ENCODE measurements at regions not wholly inside any gene's neighbourhood (a gene's known extent, or its start where the extent isn't known, plus 50 kb on each side); places are given as distances from the start of the nearest gene placed in this dataset.

DNA sequence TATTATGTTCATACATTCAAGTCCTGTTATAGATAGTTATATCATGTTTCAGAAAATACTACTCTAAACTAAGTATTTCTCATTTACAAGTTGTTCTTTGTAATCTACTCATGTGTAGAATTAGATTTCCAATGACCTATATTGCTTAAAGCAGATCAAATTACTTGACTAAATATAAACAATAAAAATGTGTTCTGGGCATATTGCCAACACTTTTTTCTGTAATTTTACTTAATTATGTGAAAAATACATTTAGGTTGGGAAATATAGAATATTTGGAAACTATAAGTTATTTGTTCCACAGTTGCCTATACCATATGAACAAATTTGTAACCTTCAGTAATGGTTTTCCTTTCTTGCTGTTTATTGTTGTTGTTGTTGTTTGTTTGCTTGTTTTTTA lies 275.2 kb upstream of the PCDH9 start:
- DNase-seq (ENCODE audit: low read depth in 1 of 2, low spot score in 1 of 2), result no peak
- TF ChIP-seq, protein P1, sequence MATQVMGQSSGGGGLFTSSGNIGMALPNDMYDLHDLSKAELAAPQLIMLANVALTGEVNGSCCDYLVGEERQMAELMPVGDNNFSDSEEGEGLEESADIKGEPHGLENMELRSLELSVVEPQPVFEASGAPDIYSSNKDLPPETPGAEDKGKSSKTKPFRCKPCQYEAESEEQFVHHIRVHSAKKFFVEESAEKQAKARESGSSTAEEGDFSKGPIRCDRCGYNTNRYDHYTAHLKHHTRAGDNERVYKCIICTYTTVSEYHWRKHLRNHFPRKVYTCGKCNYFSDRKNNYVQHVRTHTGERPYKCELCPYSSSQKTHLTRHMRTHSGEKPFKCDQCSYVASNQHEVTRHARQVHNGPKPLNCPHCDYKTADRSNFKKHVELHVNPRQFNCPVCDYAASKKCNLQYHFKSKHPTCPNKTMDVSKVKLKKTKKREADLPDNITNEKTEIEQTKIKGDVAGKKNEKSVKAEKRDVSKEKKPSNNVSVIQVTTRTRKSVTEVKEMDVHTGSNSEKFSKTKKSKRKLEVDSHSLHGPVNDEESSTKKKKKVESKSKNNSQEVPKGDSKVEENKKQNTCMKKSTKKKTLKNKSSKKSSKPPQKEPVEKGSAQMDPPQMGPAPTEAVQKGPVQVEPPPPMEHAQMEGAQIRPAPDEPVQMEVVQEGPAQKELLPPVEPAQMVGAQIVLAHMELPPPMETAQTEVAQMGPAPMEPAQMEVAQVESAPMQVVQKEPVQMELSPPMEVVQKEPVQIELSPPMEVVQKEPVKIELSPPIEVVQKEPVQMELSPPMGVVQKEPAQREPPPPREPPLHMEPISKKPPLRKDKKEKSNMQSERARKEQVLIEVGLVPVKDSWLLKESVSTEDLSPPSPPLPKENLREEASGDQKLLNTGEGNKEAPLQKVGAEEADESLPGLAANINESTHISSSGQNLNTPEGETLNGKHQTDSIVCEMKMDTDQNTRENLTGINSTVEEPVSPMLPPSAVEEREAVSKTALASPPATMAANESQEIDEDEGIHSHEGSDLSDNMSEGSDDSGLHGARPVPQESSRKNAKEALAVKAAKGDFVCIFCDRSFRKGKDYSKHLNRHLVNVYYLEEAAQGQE (IDR thresholded peaks at IDR 0.05; ENCODE audit: insufficient replicate concordance, low read depth), result no peak
- no peak for TF ChIP-seq POLR2AphosphoS5 (IDR thresholded peaks at IDR 0.05; ENCODE audit: low read depth)
- H3K27me3 ChIP-seq (ENCODE audit: insufficient read depth, poor library complexity, severe bottlenecking), result no peaks in the 10 kb centered on the region

DNA sequence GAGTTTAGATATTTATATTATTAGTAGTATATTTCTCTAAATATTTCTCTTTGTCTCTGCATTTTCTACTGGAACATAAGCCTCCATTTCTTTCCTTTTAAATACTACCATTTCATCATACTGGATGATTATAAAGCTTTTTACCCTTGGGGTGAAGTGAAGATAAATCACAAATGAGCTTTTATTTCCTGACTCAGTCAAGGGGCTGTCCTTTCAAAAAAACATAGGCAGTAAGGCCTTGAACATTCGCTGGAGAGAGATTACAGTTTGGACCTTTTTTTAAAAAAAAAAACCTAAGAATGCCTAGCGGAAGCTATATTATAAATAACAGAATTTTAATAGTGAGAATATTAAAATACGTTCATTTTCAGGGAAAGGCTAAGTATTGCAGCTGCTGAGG lies 268.8 kb upstream of the PCDH9 start:
- no peak for DNase-seq (ENCODE audit: low read depth in 1 of 2, low spot score in 1 of 2)
- no peak for TF ChIP-seq POLR2AphosphoS5 (IDR thresholded peaks at IDR 0.05; ENCODE audit: low read depth)
- no peak for TF ChIP-seq SPI1 (IDR thresholded peaks at IDR 0.05; ENCODE audit: borderline replicate concordance, low read depth)
- TF ChIP-seq GABPA (IDR thresholded peaks at IDR 0.05; ENCODE audit: low read depth), result no peak
- TF ChIP-seq, protein P2, sequence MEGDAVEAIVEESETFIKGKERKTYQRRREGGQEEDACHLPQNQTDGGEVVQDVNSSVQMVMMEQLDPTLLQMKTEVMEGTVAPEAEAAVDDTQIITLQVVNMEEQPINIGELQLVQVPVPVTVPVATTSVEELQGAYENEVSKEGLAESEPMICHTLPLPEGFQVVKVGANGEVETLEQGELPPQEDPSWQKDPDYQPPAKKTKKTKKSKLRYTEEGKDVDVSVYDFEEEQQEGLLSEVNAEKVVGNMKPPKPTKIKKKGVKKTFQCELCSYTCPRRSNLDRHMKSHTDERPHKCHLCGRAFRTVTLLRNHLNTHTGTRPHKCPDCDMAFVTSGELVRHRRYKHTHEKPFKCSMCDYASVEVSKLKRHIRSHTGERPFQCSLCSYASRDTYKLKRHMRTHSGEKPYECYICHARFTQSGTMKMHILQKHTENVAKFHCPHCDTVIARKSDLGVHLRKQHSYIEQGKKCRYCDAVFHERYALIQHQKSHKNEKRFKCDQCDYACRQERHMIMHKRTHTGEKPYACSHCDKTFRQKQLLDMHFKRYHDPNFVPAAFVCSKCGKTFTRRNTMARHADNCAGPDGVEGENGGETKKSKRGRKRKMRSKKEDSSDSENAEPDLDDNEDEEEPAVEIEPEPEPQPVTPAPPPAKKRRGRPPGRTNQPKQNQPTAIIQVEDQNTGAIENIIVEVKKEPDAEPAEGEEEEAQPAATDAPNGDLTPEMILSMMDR (IDR thresholded peaks at IDR 0.05; ENCODE audit: insufficient read depth, low read length), result no peak
- TF ChIP-seq, protein P1 (IDR thresholded peaks at IDR 0.05; ENCODE audit: insufficient replicate concordance, low read depth), result no peak
- no peak overlapping the region for H3K4me3 ChIP-seq (replicated peaks; ENCODE audit: insufficient read depth, low read length)
- H3K27me3 ChIP-seq (ENCODE audit: insufficient read depth, poor library complexity, severe bottlenecking), result no peaks in the 10 kb centered on the region
- H3K27ac ChIP-seq (replicated peaks), result no peak overlapping the region

More for the DNA sequence above, 275.2 kb upstream of the PCDH9 start:
- H3K4me3 ChIP-seq (replicated peaks; ENCODE audit: insufficient read depth, low read length), result no peak overlapping the region
- no peak overlapping the region for H3K27ac ChIP-seq (replicated peaks)

DNA sequence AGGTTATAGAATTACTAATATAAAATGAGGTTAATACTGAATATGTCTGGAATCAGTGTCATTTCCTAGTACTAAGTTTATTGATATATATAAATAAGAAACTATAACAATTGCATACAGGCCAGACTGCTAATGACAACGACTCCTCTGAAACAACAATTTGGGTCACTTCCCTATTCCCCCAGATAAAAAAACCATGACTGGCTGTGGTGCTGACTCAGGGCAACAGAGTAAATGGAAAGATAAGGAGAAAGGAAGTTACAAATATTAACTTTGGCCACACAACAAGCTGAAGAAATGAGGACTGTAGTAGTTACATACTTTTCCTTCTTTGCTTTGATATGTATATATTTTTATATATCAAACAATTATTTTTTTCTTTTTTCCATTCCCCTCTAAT lies 263.7 kb upstream of the PCDH9 start:
- TF ChIP-seq POLR2AphosphoS5 (IDR thresholded peaks at IDR 0.05; ENCODE audit: low read depth), result no peak
- no peak for TF ChIP-seq GABPA (IDR thresholded peaks at IDR 0.05; ENCODE audit: low read depth)
- TF ChIP-seq SPI1 (IDR thresholded peaks at IDR 0.05; ENCODE audit: borderline replicate concordance, low read depth), result peak; percentile 90
- peak in 1 of 2 experiments; percentile 73 for DNase-seq (ENCODE audit: low read depth in 1 of 2, low spot score in 1 of 2)
- Histone ChIP-seq H3K27me3 (ENCODE audit: insufficient read depth, poor library complexity, severe bottlenecking) (no peaks in the 10 kb centered on the region), H3K27ac (replicated peaks) (peak overlapping the region; percentile 40), H3K4me3 (replicated peaks; ENCODE audit: insufficient read depth, low read length) (no peak overlapping the region)

DNA sequence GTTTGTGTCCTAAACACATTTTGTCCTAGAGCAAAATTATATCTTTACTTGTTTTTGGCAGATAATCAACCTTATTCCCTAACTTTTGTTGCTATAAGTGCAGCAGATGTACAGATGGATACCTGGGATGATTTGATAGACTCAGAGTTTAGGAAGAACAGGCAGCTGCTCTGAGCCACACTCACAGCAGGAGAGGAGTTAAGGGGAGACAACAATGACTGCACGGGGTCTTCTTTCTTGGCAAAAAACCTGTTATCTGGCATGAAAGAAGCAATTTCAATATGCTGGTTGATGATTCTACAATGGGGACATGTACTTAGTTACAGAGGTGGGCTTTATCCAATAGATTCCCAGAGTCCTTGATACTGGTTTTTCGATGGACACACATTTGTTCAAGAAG lies 258.9 kb upstream of the PCDH9 start:
- TF ChIP-seq, protein P2 (IDR thresholded peaks at IDR 0.05; ENCODE audit: insufficient read depth, low read length), result no peak
- no peak for TF ChIP-seq POLR2AphosphoS5 (IDR thresholded peaks at IDR 0.05; ENCODE audit: low read depth)
- TF ChIP-seq, protein P1 (IDR thresholded peaks at IDR 0.05; ENCODE audit: insufficient replicate concordance, low read depth), result no peak
- no peak for DNase-seq (ENCODE audit: low read depth in 1 of 2, low spot score in 1 of 2)

More for the DNA sequence above, 258.9 kb upstream of the PCDH9 start:
- no peak overlapping the region for H3K27ac ChIP-seq (replicated peaks)
- H3K4me3 ChIP-seq (replicated peaks; ENCODE audit: insufficient read depth, low read length), result no peak overlapping the region
- H3K27me3 ChIP-seq (ENCODE audit: insufficient read depth, poor library complexity, severe bottlenecking), result no peaks in the 10 kb centered on the region

All from HL-60 (cell line).